Uterus (tissue), 3 donors: ENCODE measurements at regions not wholly inside any gene's neighbourhood (a gene's known extent, or its start where the extent isn't known, plus 50 kb on each side); places are given as distances from the start of the nearest gene placed in this dataset.

Source experiments
- DNase-seq, 2 donors: peaks; one replicate each; pipeline ENCODE4 v3.0.0-alpha.2; 2019 to 2020
- H3K27ac ChIP-seq, 2 donors: fragments of 200-600 bp; sonication (generic); 1 replicate in 1 of 2; 2 replicates in 1 of 2; pipeline ENCODE4 v1.5.1; 2016 to 2018
- H3K27me3 ChIP-seq, 2 donors: fragments of 200-600 bp; sonication (generic); one replicate each; pipeline ENCODE4 v1.5.1; 2018 to 2019; ENCODE audit warnings: control low read depth in 1 of 2
- H3K36me3 ChIP-seq, 2 donors: fragments of 200-600 bp; sonication (generic); one replicate each; pipeline ENCODE4 v1.5.1; 2019; ENCODE audit warnings: control low read depth in 1 of 2
- H3K4me1 ChIP-seq, 2 donors: fragments of 200-600 bp; sonication (generic); one replicate each; pipeline ENCODE4 v1.5.1; 2018 to 2019; ENCODE audit warnings: control low read depth in 1 of 2
- H3K4me3 ChIP-seq, 2 donors: fragments of 200-600 bp; sonication (generic); 1 replicate in 1 of 2; 2 replicates in 1 of 2; pipeline ENCODE4 v1.5.1; 2018 to 2019; ENCODE audit warnings: mild to moderate bottlenecking in 1 of 2
- H3K9me3 ChIP-seq, 2 donors: fragments of 200-600 bp; sonication (generic); one replicate each; pipeline ENCODE4 v1.5.1; 2019; ENCODE audit warnings: control low read depth in 1 of 2
- CTCF ChIP-seq, 4 experiments: fragments of 200-600 bp in 2 of 4; fragments of 450-650 bp in 2 of 4; sonication (generic) in 2 of 4; IDR thresholded peaks; one replicate each; pipeline ENCODE4 v1.5.1; 2016 to 2019; ENCODE audit warnings: antibody characterized with exemption in 4 of 4, mild to moderate bottlenecking in 2 of 4, moderate library complexity in 1 of 4
- POLR2A ChIP-seq, 2 donors: fragments of 450-650 bp; IDR thresholded peaks; one replicate each; pipeline ENCODE4 v1.6.1; 2016; ENCODE audit warnings: antibody characterized with exemption in 2 of 2, mild to moderate bottlenecking in 1 of 2, moderate library complexity in 1 of 2
- intact Hi-C: fragments of 100-400 bp; cut with DNase I; formaldehyde crosslinking; loops from one replicate; pipeline ENCODE4 v1.15.1; 2023; ENCODE audit warnings: low total_unique reads
- donor health status: DM: yes; HTN: yes; CAD: no.

GRCh38 chr6:95242560-95242959 is 334.8 kb upstream of the MANEA start:
- intact Hi-C loops: no loop called here
- Histone ChIP-seq H3K9me3 (no peaks in the 10 kb centered on the region), H3K4me1 (no peaks in the 10 kb centered on the region), H3K27ac (no peak overlapping the region), H3K4me3 (no peak overlapping the region), H3K36me3 (no peaks in the 10 kb centered on the region), H3K27me3 (no peaks in the 10 kb centered on the region)
- no peak for DNase-seq
- TF ChIP-seq POLR2A (IDR thresholded peaks at IDR 0.05): no peak
- no peak for TF ChIP-seq CTCF (IDR thresholded peaks at IDR 0.05)

- Histone ChIP-seq H3K4me3 (no peak overlapping the region), H3K36me3 (no peaks in the 10 kb centered on the region), H3K27ac (no peak overlapping the region), H3K4me1 (no peaks in the 10 kb centered on the region), H3K27me3 (no peaks in the 10 kb centered on the region), H3K9me3 (no peaks in the 10 kb centered on the region)
- intact Hi-C loops: no loop called here
- TF ChIP-seq POLR2A (IDR thresholded peaks at IDR 0.05) (no peak), CTCF (IDR thresholded peaks at IDR 0.05) (no peak)
- DNase-seq: no peak
Measured at GRCh38 chr6:95243053-95243452, 334.3 kb upstream of the MANEA start.

GRCh38 chr6:95244751-95245150 is 332.6 kb upstream of the MANEA start:
- no peaks in the 10 kb centered on the region for H3K4me1 ChIP-seq
- TF ChIP-seq POLR2A (IDR thresholded peaks at IDR 0.05) (no peak), CTCF (IDR thresholded peaks at IDR 0.05) (no peak)
- H3K27ac ChIP-seq: no peak overlapping the region
- H3K9me3 ChIP-seq: no peaks in the 10 kb centered on the region
- DNase-seq: no peak
- H3K4me3 ChIP-seq: no peak overlapping the region
- intact Hi-C loops: no loop called here
- no peaks in the 10 kb centered on the region for H3K27me3 ChIP-seq
- H3K36me3 ChIP-seq: no peaks in the 10 kb centered on the region

- no peak for DNase-seq
- no peaks in the 10 kb centered on the region for H3K36me3 ChIP-seq
- TF ChIP-seq POLR2A (IDR thresholded peaks at IDR 0.05): no peak
- no peak for TF ChIP-seq CTCF (IDR thresholded peaks at IDR 0.05)
- no peak overlapping the region for H3K27ac ChIP-seq
- H3K4me3 ChIP-seq: no peak overlapping the region
- H3K9me3 ChIP-seq: no peaks in the 10 kb centered on the region
- no peaks in the 10 kb centered on the region for H3K4me1 ChIP-seq
- no peaks in the 10 kb centered on the region for H3K27me3 ChIP-seq
- intact Hi-C loops: no loop called here
Measured at GRCh38 chr6:95248499-95248898, 328.8 kb upstream of the MANEA start.

GRCh38 chr6:95249175-95249574 is 328.2 kb upstream of the MANEA start:
- no peaks in the 10 kb centered on the region for H3K4me1 ChIP-seq
- H3K36me3 ChIP-seq: no peaks in the 10 kb centered on the region
- no peak overlapping the region for H3K27ac ChIP-seq
- intact Hi-C loops: no loop called here
- no peak overlapping the region for H3K4me3 ChIP-seq
- no peaks in the 10 kb centered on the region for H3K27me3 ChIP-seq
- DNase-seq: no peak
- TF ChIP-seq POLR2A (IDR thresholded peaks at IDR 0.05) (no peak), CTCF (IDR thresholded peaks at IDR 0.05) (no peak)
- no peaks in the 10 kb centered on the region for H3K9me3 ChIP-seq
